SK-N-MC (cell line): ENCODE measurements at regions not wholly inside any gene's neighbourhood (a gene's known extent, or its start where the extent isn't known, plus 50 kb on each side); places are given as distances from the start of the nearest gene placed in this dataset.

Experiments
- EZH2 ChIP-seq: fragments of 200-600 bp; sonication (generic); IDR thresholded peaks from one replicate; pipeline ENCODE4 v1.6.1; 2017; ENCODE audit warnings: antibody characterized with exemption
- FOXP2 ChIP-seq: optimal IDR thresholded peaks from 2 replicates; pipeline ENCODE3; 2011; ENCODE audit warnings: mild to moderate bottlenecking, moderate library complexity; ENCODE audit not compliant: insufficient read depth; ENCODE audit errors: extremely low read length, control extremely low read depth
- POLR2AphosphoS5 ChIP-seq: IDR thresholded peaks from 2 replicates; pipeline ENCODE4 v1.6.1; 2012; ENCODE audit warnings: mild to moderate bottlenecking, low read depth, low read length, borderline replicate concordance

GRCh38 chr1:10958614-10959013 lies 53.8 kb upstream of the TARDBP start:
- TF ChIP-seq EZH2 (no peak), POLR2AphosphoS5 (no peak), FOXP2 (no peak)
